A549 (cell line): ENCODE measurements at regions not wholly inside any gene's neighbourhood (a gene's known extent, or its start where the extent isn't known, plus 50 kb on each side); places are given as distances from the start of the nearest gene placed in this dataset.

Experiments used
- ATAC-seq, 2 experiments: fragments of 200-7000 bp in 1 of 2; fragments of >200 bp in 1 of 2; cut with Nextera tagmentation in 1 of 2; cut with Tn5 transposase in 1 of 2; 3 replicates each; pipeline versions ENCODE4 v1.8.0 to v1.9.1; 2018 to 2020; ENCODE audit warnings: mild to moderate bottlenecking in 1 of 2, moderate library complexity in 1 of 2
- CTCF ChIA-PET: fragments of 300-600 bp; sonication (Branson Sonifier 250); formaldehyde crosslinking; extraction: SDS; loops from one replicate; lab custom pipeline; 2021; ENCODE audit warnings: antibody characterized with exemption, inconsistent platforms; lab: Yijun Ruan, JAX
- POLR2A ChIA-PET: fragments of 350-600 bp; formaldehyde crosslinking; extraction: SDS; loops from one replicate; lab custom pipeline; 2021; ENCODE audit warnings: antibody characterized with exemption, inconsistent platforms; lab: Yijun Ruan, JAX
- DNase-seq, 2 experiments: peaks; one replicate each; pipeline versions ENCODE4 v3.0.0 to v3.0.0-alpha.2; 2011 to 2016; ENCODE audit warnings: low read depth in 1 of 2, low spot score in 1 of 2
- FAIRE-seq: peaks from 2 replicates; lab custom pipeline; 2011; peaks lifted over from hg19 to GRCh38; lab: Jason Lieb, UNC
- H3K27ac ChIP-seq, 2 experiments: fragments of >200 bp; sonication (Bioruptor Twin); formaldehyde crosslinking; 3 replicates each; pipeline ENCODE4 v1.5.1; 2016 to 2017
- H3K4me1 ChIP-seq: fragments of >200 bp; sonication (Bioruptor Twin); formaldehyde crosslinking; 3 replicates; pipeline ENCODE4 v1.6.1; 2016
- H3K4me2 ChIP-seq: fragments of >200 bp; sonication (Bioruptor Twin); formaldehyde crosslinking; 3 replicates; pipeline ENCODE4 v1.6.1; 2016
- H3K4me3 ChIP-seq: fragments of >200 bp; sonication (Bioruptor Twin); formaldehyde crosslinking; 3 replicates; pipeline ENCODE4 v1.5.1; 2016
- H3K9me3 ChIP-seq: fragments of >200 bp; sonication (Bioruptor Twin); formaldehyde crosslinking; 3 replicates; pipeline ENCODE4 v1.6.1; 2016
- CEBPB ChIP-seq, 2 experiments: fragments of >200 bp in 1 of 2; sonication (Bioruptor Twin) in 1 of 2; formaldehyde crosslinking in 1 of 2; IDR thresholded peaks; 2 replicates each; pipeline ENCODE4 v1.6.1; 2012 to 2016
- CHD2 ChIP-seq: fragments of 150-350 bp; IDR thresholded peaks from 2 replicates; pipeline ENCODE4 v1.6.1; 2014; ENCODE audit warnings: low read length; ENCODE audit not compliant: partially characterized antibody
- CHD4 ChIP-seq: fragments of 200-600 bp; sonication (generic); IDR thresholded peaks from 2 replicates; pipeline ENCODE4 v1.6.1; 2016; ENCODE audit warnings: antibody characterized with exemption, mild to moderate bottlenecking, borderline replicate concordance
- EHF ChIP-seq: fragments of 250-450 bp; sonication (Bioruptor Pico); IDR thresholded peaks from 2 replicates; pipeline ENCODE4 v1.5.0; 2020; ENCODE audit warnings: mild to moderate bottlenecking
- ELK1 ChIP-seq: fragments of 150-350 bp; IDR thresholded peaks from 2 replicates; pipeline ENCODE4 v1.6.1; 2014; ENCODE audit warnings: low read depth, mild to moderate bottlenecking, low read length
- FOSL2 ChIP-seq, 2 experiments: fragments of 450-650 bp in 1 of 2; fragments of >200 bp in 1 of 2; sonication (Bioruptor Twin) in 1 of 2; formaldehyde crosslinking; IDR thresholded peaks; 2 replicates each; pipeline versions ENCODE4 v1.5.0 to v1.6.1; 2016 to 2020; ENCODE audit warnings: mild to moderate bottlenecking in 1 of 2, moderate library complexity in 1 of 2
- FOXS1 ChIP-seq: fragments of 250-450 bp; sonication (Bioruptor Pico); IDR thresholded peaks from 2 replicates; pipeline ENCODE4 v1.5.0; 2020; ENCODE audit warnings: mild to moderate bottlenecking, moderate library complexity
- HEYL ChIP-seq: fragments of 250-450 bp; sonication (Bioruptor Pico); IDR thresholded peaks from 2 replicates; pipeline ENCODE4 v1.8.0; 2021; ENCODE audit warnings: mild to moderate bottlenecking, moderate library complexity
- HOXB5 ChIP-seq: fragments of 250-450 bp; sonication (Bioruptor Pico); IDR thresholded peaks from 2 replicates; pipeline ENCODE4 v1.5.0; 2020; ENCODE audit warnings: mild to moderate bottlenecking, moderate library complexity
- JUN ChIP-seq, 2 experiments: fragments of >200 bp; sonication (Bioruptor Twin); formaldehyde crosslinking; IDR thresholded peaks; 2 replicates in 1 of 2; 3 replicates in 1 of 2; pipeline ENCODE4 v1.6.1; 2016 to 2017
- JUNB ChIP-seq: fragments of >200 bp; sonication (Bioruptor Twin); formaldehyde crosslinking; IDR thresholded peaks from 2 replicates; pipeline ENCODE4 v1.6.1; 2016
- KDM1A ChIP-seq: fragments of 200-600 bp; sonication (generic); IDR thresholded peaks from 2 replicates; pipeline ENCODE4 v1.6.1; 2016; ENCODE audit warnings: low read depth, mild to moderate bottlenecking
- KDM5A ChIP-seq: fragments of 200-600 bp; sonication (generic); IDR thresholded peaks from 2 replicates; pipeline ENCODE4 v1.6.1; 2016; ENCODE audit warnings: antibody characterized with exemption, mild to moderate bottlenecking
- PHF8 ChIP-seq: fragments of 200-600 bp; sonication (generic); IDR thresholded peaks from 2 replicates; pipeline ENCODE4 v1.6.1; 2016; ENCODE audit warnings: low read depth, mild to moderate bottlenecking, antibody characterized with exemption, moderate library complexity, borderline replicate concordance
- REST ChIP-seq: fragments of 200-600 bp; sonication (generic); IDR thresholded peaks from 2 replicates; pipeline ENCODE4 v1.6.1; 2016; ENCODE audit warnings: antibody characterized with exemption, mild to moderate bottlenecking, moderate library complexity
- SMC3 ChIP-seq: fragments of >200 bp; sonication (Bioruptor Twin); formaldehyde crosslinking; IDR thresholded peaks from 3 replicates; pipeline ENCODE4 v1.6.1; 2018; ENCODE audit warnings: inconsistent platforms
- SREBF2 ChIP-seq: fragments of 450-650 bp; IDR thresholded peaks from 2 replicates; pipeline ENCODE4 v1.6.1; 2014; ENCODE audit warnings: mild to moderate bottlenecking, moderate library complexity
- ZC3H11A ChIP-seq: fragments of 450-650 bp; IDR thresholded peaks from 2 replicates; pipeline ENCODE4 v1.6.1; 2014; ENCODE audit warnings: antibody characterized with exemption, mild to moderate bottlenecking
- WGBS: methylation state at CpG from one replicate; pipeline ENCODE4 v1.1.6; 2017; ENCODE audit errors: missing lambda C conversion rate; 5-methylcytosine and 5-hydroxymethylcytosine counted together
- TF ChIP-seq, protein P1 (sequence below): fragments of 450-650 bp; IDR thresholded peaks from 2 replicates; pipeline ENCODE4 v1.6.1; 2014; ENCODE audit warnings: antibody characterized with exemption
- TF ChIP-seq, protein P2 (sequence below): fragments of 250-450 bp; sonication (Bioruptor Pico); IDR thresholded peaks from 2 replicates; pipeline ENCODE4 v1.5.0; 2020; ENCODE audit warnings: low read depth, mild to moderate bottlenecking, moderate library complexity

- ATAC-seq, result no peak
- Histone ChIP-seq H3K4me1 (no peaks in the 10 kb centered on the region), H3K4me3 (no peak overlapping the region), H3K27ac (no peak overlapping the region), H3K4me2 (no peak overlapping the region), H3K9me3 (no peaks in the 10 kb centered on the region)
- WGBS, result 93% methylated on average over 6 of the region's 6 CpGs
- TF ChIP-seq CHD4 (no peak), FOSL2 (IDR thresholded peaks at IDR 0.05) (no peak), FOSL2 (CRISPR knock-in tag; IDR thresholded peaks at IDR 0.05) (no peak), ZC3H11A (no peak), HEYL (no peak), SMC3 (no peak), CEBPB (IDR thresholded peaks at IDR 0.05) (no peak)
- CTCF ChIA-PET, result interaction anchor here (1.2 kb wide), 1 partner anchor 144 kb away, joined by 4 read pairs; the partner anchor contains the start of gene DIO2
- POLR2A ChIA-PET, result no interaction called here
- DNase-seq, result no peak
- no peak for FAIRE-seq
These were observed 143.7 kb upstream of the DIO2 start for GRCh38 chr14:80354860-80355581.

GRCh38 chr14:80352471-80352870 lies 141.2 kb upstream of the DIO2 start:
- no peak for DNase-seq
- Histone ChIP-seq H3K4me2 (no peak overlapping the region), H3K4me3 (no peak overlapping the region), H3K9me3 (no peaks in the 10 kb centered on the region), H3K4me1 (no peaks in the 10 kb centered on the region), H3K27ac (no peak overlapping the region)
- CTCF ChIA-PET, result interaction anchor here (1.1 kb wide), 1 partner anchor 14 kb away, joined by 3 read pairs; no protein-coding TSS in a partner anchor
- no peak for FAIRE-seq
- no peak for ATAC-seq
- POLR2A ChIA-PET, result no interaction called here
- WGBS, result 76% methylated on average over 1 of the region's 1 CpG
- TF ChIP-seq SREBF2 (no peak), KDM5A (no peak), REST (no peak), KDM1A (no peak), JUN (IDR thresholded peaks at IDR 0.05) (no peak), FOSL2 (IDR thresholded peaks at IDR 0.05) (no peak), FOSL2 (CRISPR knock-in tag; IDR thresholded peaks at IDR 0.05) (no peak), PHF8 (no peak), HEYL (no peak), HOXB5 (CRISPR knock-in tag) (no peak), JUNB (no peak), EHF (no peak), FOXS1 (CRISPR knock-in tag) (no peak), ELK1 (no peak), CHD2 (no peak)
- TF ChIP-seq, protein P1, sequence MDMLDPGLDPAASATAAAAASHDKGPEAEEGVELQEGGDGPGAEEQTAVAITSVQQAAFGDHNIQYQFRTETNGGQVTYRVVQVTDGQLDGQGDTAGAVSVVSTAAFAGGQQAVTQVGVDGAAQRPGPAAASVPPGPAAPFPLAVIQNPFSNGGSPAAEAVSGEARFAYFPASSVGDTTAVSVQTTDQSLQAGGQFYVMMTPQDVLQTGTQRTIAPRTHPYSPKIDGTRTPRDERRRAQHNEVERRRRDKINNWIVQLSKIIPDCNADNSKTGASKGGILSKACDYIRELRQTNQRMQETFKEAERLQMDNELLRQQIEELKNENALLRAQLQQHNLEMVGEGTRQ, result no peak
- TF ChIP-seq, protein P2, sequence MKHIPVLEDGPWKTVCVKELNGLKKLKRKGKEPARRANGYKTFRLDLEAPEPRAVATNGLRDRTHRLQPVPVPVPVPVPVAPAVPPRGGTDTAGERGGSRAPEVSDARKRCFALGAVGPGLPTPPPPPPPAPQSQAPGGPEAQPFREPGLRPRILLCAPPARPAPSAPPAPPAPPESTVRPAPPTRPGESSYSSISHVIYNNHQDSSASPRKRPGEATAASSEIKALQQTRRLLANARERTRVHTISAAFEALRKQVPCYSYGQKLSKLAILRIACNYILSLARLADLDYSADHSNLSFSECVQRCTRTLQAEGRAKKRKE, result no peak
